HEK293 (cell line): ENCODE measurements at regions not wholly inside any gene's neighbourhood (a gene's known extent, or its start where the extent isn't known, plus 50 kb on each side); places are given as distances from the start of the nearest gene placed in this dataset.

Experiments used
- CTCF ChIA-PET: fragments of 350-600 bp; formaldehyde crosslinking; extraction: SDS; loops from one replicate; lab custom pipeline; 2021; ENCODE audit warnings: antibody characterized with exemption; lab: Yijun Ruan, JAX
- POLR2A ChIA-PET: fragments of 300-600 bp; formaldehyde crosslinking; extraction: SDS; loops from one replicate; lab custom pipeline; 2020; ENCODE audit warnings: antibody characterized with exemption, inconsistent platforms; lab: Yijun Ruan, JAX
- H3K27ac ChIP-seq: fragments of 200-500 bp; sonication (Bioruptor generic); 2 replicates; pipeline ENCODE4 v1.5.1; 2014; ENCODE audit warnings: low read depth, low read length, control low read depth, inconsistent platforms; ENCODE audit errors: extremely low read depth
- H3K36me3 ChIP-seq, 2 experiments: fragments of 200-500 bp in 1 of 2; sonication (Bioruptor generic) in 1 of 2; 1 replicate in 1 of 2; 2 replicates in 1 of 2; pipeline ENCODE4 v1.5.1; 2014 to 2017; ENCODE audit warnings: inconsistent platforms in 2 of 2, low read length in 2 of 2; ENCODE audit not compliant: control insufficient read depth in 2 of 2, insufficient read depth in 1 of 2
- H3K4me1 ChIP-seq: fragments of 200-500 bp; sonication (Bioruptor generic); 2 replicates; pipeline ENCODE4 v1.5.1; 2014; ENCODE audit warnings: mild to moderate bottlenecking, low read length, inconsistent platforms; ENCODE audit not compliant: control insufficient read depth, insufficient read depth
- H3K4me3 ChIP-seq: 2 replicates; pipeline ENCODE4 v1.5.1; 2011; ENCODE audit warnings: low read depth, mild to moderate bottlenecking, control low read depth, low read length, moderate library complexity
- H3K9me3 ChIP-seq: fragments of 200-500 bp; sonication (Bioruptor generic); 2 replicates; pipeline ENCODE4 v1.5.1; 2014; ENCODE audit warnings: low read depth, low read length, inconsistent platforms; ENCODE audit not compliant: control insufficient read depth, insufficient read depth
- EGR2 ChIP-seq: fragments of 450-650 bp; formaldehyde crosslinking; IDR thresholded peaks from 2 replicates; pipeline ENCODE4 v1.5.1; 2016; ENCODE audit warnings: low read depth, missing biosample characterization, missing genetic modification characterization
- GLI4 ChIP-seq: fragments of 450-650 bp; formaldehyde crosslinking; IDR thresholded peaks from 2 replicates; pipeline ENCODE4 v1.5.1; 2016; ENCODE audit warnings: missing biosample characterization, missing genetic modification characterization
- IKZF3 ChIP-seq: fragments of 450-650 bp; IDR thresholded peaks from 2 replicates; pipeline ENCODE4 v1.5.0; 2018; ENCODE audit warnings: missing biosample characterization, mild to moderate bottlenecking, missing genetic modification characterization, moderate library complexity
- OSR2 ChIP-seq: fragments of 450-650 bp; formaldehyde crosslinking; IDR thresholded peaks from 2 replicates; pipeline ENCODE4 v1.5.1; 2016; ENCODE audit warnings: missing biosample characterization, missing genetic modification characterization
- PRDM2 ChIP-seq: fragments of 450-650 bp; formaldehyde crosslinking; IDR thresholded peaks from 2 replicates; pipeline ENCODE4 v1.5.1; 2016; ENCODE audit warnings: missing biosample characterization, missing genetic modification characterization, borderline replicate concordance
- RBAK ChIP-seq: fragments of 450-650 bp; formaldehyde crosslinking; IDR thresholded peaks from 2 replicates; pipeline ENCODE4 v1.5.1; 2016; ENCODE audit warnings: missing biosample characterization, missing genetic modification characterization
- ZNF211 ChIP-seq: fragments of 450-650 bp; formaldehyde crosslinking; IDR thresholded peaks from 2 replicates; pipeline ENCODE4 v1.5.1; 2016; ENCODE audit warnings: low read depth, missing biosample characterization, missing genetic modification characterization
- ZNF214 ChIP-seq: fragments of 450-650 bp; formaldehyde crosslinking; IDR thresholded peaks from 2 replicates; pipeline ENCODE4 v1.5.1; 2017; ENCODE audit warnings: missing biosample characterization, mild to moderate bottlenecking, missing genetic modification characterization, borderline replicate concordance
- ZNF302 ChIP-seq: fragments of 450-650 bp; formaldehyde crosslinking; IDR thresholded peaks from 2 replicates; pipeline ENCODE4 v1.5.1; 2016; ENCODE audit warnings: missing biosample characterization, missing genetic modification characterization, low read depth
- ZNF350 ChIP-seq: fragments of 450-650 bp; formaldehyde crosslinking; IDR thresholded peaks from 2 replicates; pipeline ENCODE4 v1.5.0; 2017; ENCODE audit warnings: missing biosample characterization, mild to moderate bottlenecking, missing genetic modification characterization
- ZNF394 ChIP-seq: fragments of 450-650 bp; formaldehyde crosslinking; IDR thresholded peaks from 2 replicates; pipeline ENCODE4 v1.5.1; 2016; ENCODE audit warnings: missing biosample characterization, missing genetic modification characterization, mild to moderate bottlenecking, moderate library complexity, borderline replicate concordance
- ZNF449 ChIP-seq: fragments of 450-650 bp; formaldehyde crosslinking; IDR thresholded peaks from 2 replicates; pipeline ENCODE4 v1.5.1; 2017; ENCODE audit warnings: missing biosample characterization, mild to moderate bottlenecking, missing genetic modification characterization, moderate library complexity
- ZNF488 ChIP-seq: fragments of 450-650 bp; formaldehyde crosslinking; IDR thresholded peaks from 2 replicates; pipeline ENCODE4 v1.5.1; 2016; ENCODE audit warnings: missing biosample characterization, missing genetic modification characterization
- ZNF558 ChIP-seq: fragments of 450-650 bp; formaldehyde crosslinking; IDR thresholded peaks from 2 replicates; pipeline ENCODE4 v1.5.1; 2016; ENCODE audit warnings: missing biosample characterization, missing genetic modification characterization

- POLR2A ChIA-PET = no interaction called here
- CTCF ChIA-PET = interaction anchor here (0.8 to 0.9 kb wide), 2 partner anchors 116 to 120 kb away, joined by 3 read pairs; no protein-coding TSS in a partner anchor
- no peak for TF ChIP-seq IKZF3 (tag by site-specific recombination)
- no peak for TF ChIP-seq ZNF302 (tag by site-specific recombination)
- no peak for TF ChIP-seq PRDM2 (tag by site-specific recombination)
- TF ChIP-seq OSR2 (tag by site-specific recombination) = no peak
- TF ChIP-seq ZNF211 (tag by site-specific recombination) = no peak
- TF ChIP-seq ZNF214 (tag by site-specific recombination) = no peak
- TF ChIP-seq GLI4 = no peak
Measured at GRCh38 chr2:172345956-172346555, 81.3 kb upstream of the ITGA6 start.

GRCh38 chr2:172348555-172349288, 78.7 kb upstream of the ITGA6 start:
- H3K36me3 ChIP-seq = no peaks in the 10 kb centered on the region
- H3K27ac ChIP-seq = no peak overlapping the region
- TF ChIP-seq ZNF394 (no peak), ZNF449 (no peak), ZNF350 (no peak), RBAK (tag by site-specific recombination) (no peak), ZNF214 (tag by site-specific recombination) (no peak), EGR2 (tag by site-specific recombination) (no peak), ZNF488 (tag by site-specific recombination) (no peak), ZNF558 (no peak)
- ChIA-PET CTCF (interaction anchor here (0.6 to 0.7 kb wide), 2 partner anchors 62 to 146 kb away, joined by 3 to 4 read pairs; no protein-coding TSS in a partner anchor), POLR2A (no interaction called here)
- no peak overlapping the region for H3K4me3 ChIP-seq
- H3K4me1 ChIP-seq = no peaks in the 10 kb centered on the region
- H3K9me3 ChIP-seq = no peaks in the 10 kb centered on the region

More at GRCh38 chr2:172345956-172346555, 81.3 kb upstream of the ITGA6 start:
- Histone ChIP-seq H3K4me1 (no peaks in the 10 kb centered on the region), H3K4me3 (no peak overlapping the region), H3K27ac (no peak overlapping the region), H3K36me3 (no peaks in the 10 kb centered on the region), H3K9me3 (no peaks in the 10 kb centered on the region)
